Prostate gland (tissue), 2 donors: ENCODE measurements at regions not wholly inside any gene's neighbourhood (a gene's known extent, or its start where the extent isn't known, plus 50 kb on each side); places are given as distances from the start of the nearest gene placed in this dataset.

ENCODE experiments used
- DNase-seq: peaks from one replicate; pipeline ENCODE4 v3.0.0-alpha.2; 2019; ENCODE audit warnings: low spot score
- H3K27ac ChIP-seq, 2 donors: fragments of 200-600 bp; sonication (generic); 2 replicates each; pipeline ENCODE4 v1.5.1; 2017 to 2019
- H3K27me3 ChIP-seq: fragments of 200-600 bp; sonication (generic); replicated peaks from 2 replicates; pipeline ENCODE4 v1.5.1; 2019; ENCODE audit not compliant: insufficient read depth
- H3K36me3 ChIP-seq, 2 donors: fragments of 200-600 bp; sonication (generic); 1 replicate in 1 of 2; 2 replicates in 1 of 2; pipeline versions ENCODE4 v1.5.1 to v1.8.1; 2017 to 2019
- H3K4me1 ChIP-seq: fragments of 200-600 bp; sonication (generic); replicated peaks from 2 replicates; pipeline ENCODE4 v1.5.1; 2019
- H3K4me3 ChIP-seq, 2 donors: fragments of 200-600 bp; sonication (generic); 2 replicates each; pipeline ENCODE4 v1.5.1; 2017 to 2019
- H3K9me3 ChIP-seq: fragments of 200-600 bp; sonication (generic); 2 replicates; pipeline ENCODE4 v1.5.1; 2017
- CTCF ChIP-seq, 4 experiments: fragments of 200-600 bp in 2 of 4; fragments of 450-650 bp in 2 of 4; sonication (generic) in 2 of 4; IDR thresholded peaks; 1 replicate in 3 of 4; 2 replicates in 1 of 4; pipeline ENCODE4 v1.5.1; 2016 to 2019; ENCODE audit warnings: antibody characterized with exemption in 4 of 4, mild to moderate bottlenecking in 2 of 4, moderate library complexity in 2 of 4
- POLR2A ChIP-seq: fragments of 450-650 bp; IDR thresholded peaks from one replicate; pipeline ENCODE4 v1.6.1; 2016; ENCODE audit warnings: antibody characterized with exemption, mild to moderate bottlenecking
- POLR2AphosphoS5 ChIP-seq: sonication (generic); formaldehyde crosslinking; IDR thresholded peaks from one replicate; pipeline ENCODE4 v1.6.1; 2017; ENCODE audit warnings: antibody characterized with exemption
- WGBS: methylation state at CpG from one replicate; pipeline ENCODE4 v1.1.5; 2018; 5-methylcytosine and 5-hydroxymethylcytosine counted together
- intact Hi-C: fragments of 100-400 bp; cut with DNase I; formaldehyde crosslinking; loops from one replicate; pipeline ENCODE4 v1.14.2; 2022

- intact Hi-C loops = no loop called here
- H3K4me3 ChIP-seq = no peak overlapping the region
- H3K27me3 ChIP-seq = no peaks in the 10 kb centered on the region
- no peak for TF ChIP-seq CTCF (IDR thresholded peaks at IDR 0.05)
- TF ChIP-seq POLR2AphosphoS5 = no peak
- H3K27ac ChIP-seq = no peak overlapping the region
- H3K9me3 ChIP-seq = no peaks in the 10 kb centered on the region
- H3K4me1 ChIP-seq = no peaks in the 10 kb centered on the region
- no peaks in the 10 kb centered on the region for H3K36me3 ChIP-seq
- WGBS = 65% methylated on average over 3 of the region's 3 CpGs
- no peak for DNase-seq
Measured at GRCh38 chr6:8908638-8909037, 473.3 kb upstream of the SLC35B3 start.

GRCh38 chr6:8906699-8907098 is 471.4 kb upstream of the SLC35B3 start:
- H3K27ac ChIP-seq = no peak overlapping the region
- no peak overlapping the region for H3K4me3 ChIP-seq
- H3K9me3 ChIP-seq = no peaks in the 10 kb centered on the region
- TF ChIP-seq POLR2A = no peak
- no peak for TF ChIP-seq POLR2AphosphoS5
- no peak for TF ChIP-seq CTCF (IDR thresholded peaks at IDR 0.05)
- H3K4me1 ChIP-seq = no peaks in the 10 kb centered on the region
- DNase-seq = no peak
- no peaks in the 10 kb centered on the region for H3K27me3 ChIP-seq
- intact Hi-C loops = no loop called here
- no peaks in the 10 kb centered on the region for H3K36me3 ChIP-seq

- H3K27me3 ChIP-seq = no peaks in the 10 kb centered on the region
- 4% methylated on average over 2 of the region's 2 CpGs for WGBS
- no peak overlapping the region for H3K27ac ChIP-seq
- H3K4me3 ChIP-seq = no peak overlapping the region
- intact Hi-C loops = no loop called here
- peak; percentile 27 for TF ChIP-seq POLR2AphosphoS5
- no peak for TF ChIP-seq CTCF (IDR thresholded peaks at IDR 0.05)
- no peak for TF ChIP-seq POLR2A
- no peaks in the 10 kb centered on the region for H3K36me3 ChIP-seq
- H3K4me1 ChIP-seq = no peaks in the 10 kb centered on the region
- H3K9me3 ChIP-seq = no peaks in the 10 kb centered on the region
- DNase-seq = no peak
Measured at GRCh38 chr6:8905757-8906156, 470.4 kb upstream of the SLC35B3 start.

- DNase-seq = no peak
- Histone ChIP-seq H3K4me1 (no peaks in the 10 kb centered on the region), H3K4me3 (no peak overlapping the region), H3K27me3 (no peaks in the 10 kb centered on the region), H3K27ac (no peak overlapping the region), H3K9me3 (no peaks in the 10 kb centered on the region), H3K36me3 (no peaks in the 10 kb centered on the region)
- intact Hi-C loops = no loop called here
- WGBS = 57% methylated on average over 3 of the region's 3 CpGs
- no peak for TF ChIP-seq CTCF (IDR thresholded peaks at IDR 0.05)
Measured at GRCh38 chr6:8904754-8905153, 469.4 kb upstream of the SLC35B3 start.

DNA sequence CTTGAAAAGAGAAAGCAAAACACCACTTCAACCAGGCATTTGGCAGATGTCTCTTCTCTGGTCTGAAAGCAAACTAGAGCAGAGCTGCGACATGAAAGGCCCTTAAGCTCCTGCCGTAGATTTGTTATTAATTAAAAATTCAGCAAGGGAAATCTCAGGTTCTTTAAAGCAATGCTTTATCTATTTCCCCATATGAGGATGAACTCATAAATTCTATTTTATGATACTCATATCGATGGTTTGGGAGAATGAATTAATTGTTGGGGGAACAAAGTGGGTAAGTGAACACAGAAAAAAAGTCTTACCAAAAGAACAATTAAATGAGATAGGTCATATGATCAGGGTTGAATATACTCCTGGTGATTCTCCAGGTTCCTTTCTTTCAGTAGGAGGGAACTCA is 464.7 kb upstream of the SLC35B3 start:
- 79% methylated on average over 3 of the region's 3 CpGs for WGBS

More for the DNA sequence above, 464.7 kb upstream of the SLC35B3 start:
- no peak for DNase-seq
- no peaks in the 10 kb centered on the region for H3K4me1 ChIP-seq
- no peak overlapping the region for H3K27ac ChIP-seq
- H3K27me3 ChIP-seq = no peaks in the 10 kb centered on the region
- TF ChIP-seq POLR2A (no peak), CTCF (IDR thresholded peaks at IDR 0.05) (no peak), POLR2AphosphoS5 (no peak)
- H3K36me3 ChIP-seq = no peaks in the 10 kb centered on the region
- H3K4me3 ChIP-seq = no peak overlapping the region
- intact Hi-C loops = no loop called here
- no peaks in the 10 kb centered on the region for H3K9me3 ChIP-seq
